Adrenal gland (tissue), 5 donors: ENCODE measurements at regions not wholly inside any gene's neighbourhood (a gene's known extent, or its start where the extent isn't known, plus 50 kb on each side); places are given as distances from the start of the nearest gene placed in this dataset.

Source experiments
- POLR2A ChIP-seq, 2 donors: fragments of 450-650 bp; IDR thresholded peaks; one replicate each; pipeline ENCODE4 v1.6.1; 2017; ENCODE audit warnings: antibody characterized with exemption in 2 of 2, mild to moderate bottlenecking in 2 of 2, moderate library complexity in 1 of 2
- TF ChIP-seq, protein P1 (sequence below), 6 experiments: fragments of 450-650 bp in 4 of 6; fragments of 200-600 bp in 2 of 6; sonication (generic) in 1 of 6; IDR thresholded peaks; 1 replicate in 5 of 6; 2 replicates in 1 of 6; pipeline versions ENCODE4 v1.5.1 to v1.8.0; 2016 to 2021; ENCODE audit warnings: antibody characterized with exemption in 6 of 6, mild to moderate bottlenecking in 2 of 6, moderate library complexity in 1 of 6
- donor health status: DM: no; HTN: no; CAD: no.

GRCh38 chr1:209376774-209377173 is 206.7 kb upstream of the CAMK1G start:
- no peak for TF ChIP-seq POLR2A (IDR thresholded peaks at IDR 0.05)
- TF ChIP-seq, protein P1, sequence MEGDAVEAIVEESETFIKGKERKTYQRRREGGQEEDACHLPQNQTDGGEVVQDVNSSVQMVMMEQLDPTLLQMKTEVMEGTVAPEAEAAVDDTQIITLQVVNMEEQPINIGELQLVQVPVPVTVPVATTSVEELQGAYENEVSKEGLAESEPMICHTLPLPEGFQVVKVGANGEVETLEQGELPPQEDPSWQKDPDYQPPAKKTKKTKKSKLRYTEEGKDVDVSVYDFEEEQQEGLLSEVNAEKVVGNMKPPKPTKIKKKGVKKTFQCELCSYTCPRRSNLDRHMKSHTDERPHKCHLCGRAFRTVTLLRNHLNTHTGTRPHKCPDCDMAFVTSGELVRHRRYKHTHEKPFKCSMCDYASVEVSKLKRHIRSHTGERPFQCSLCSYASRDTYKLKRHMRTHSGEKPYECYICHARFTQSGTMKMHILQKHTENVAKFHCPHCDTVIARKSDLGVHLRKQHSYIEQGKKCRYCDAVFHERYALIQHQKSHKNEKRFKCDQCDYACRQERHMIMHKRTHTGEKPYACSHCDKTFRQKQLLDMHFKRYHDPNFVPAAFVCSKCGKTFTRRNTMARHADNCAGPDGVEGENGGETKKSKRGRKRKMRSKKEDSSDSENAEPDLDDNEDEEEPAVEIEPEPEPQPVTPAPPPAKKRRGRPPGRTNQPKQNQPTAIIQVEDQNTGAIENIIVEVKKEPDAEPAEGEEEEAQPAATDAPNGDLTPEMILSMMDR (IDR thresholded peaks at IDR 0.05), result no peak
